ENCODE measurements at regions not wholly inside any gene's neighbourhood (a gene's known extent, or its start where the extent isn't known, plus 50 kb on each side); places are given as distances from the start of the nearest gene placed in this dataset.

- TF ChIP-seq CHD7 (IDR thresholded peaks at IDR 0.05; ENCODE audit: insufficient replicate concordance, low read length) (no peak), TAF7 (optimal IDR thresholded peaks at IDR 0.05; ENCODE audit: borderline replicate concordance, low read depth, low read length) (no peak), GTF2F1 (IDR thresholded peaks at IDR 0.05; ENCODE audit: borderline replicate concordance, low read depth, low read length) (no peak), CTBP2 (IDR thresholded peaks at IDR 0.05; ENCODE audit: borderline replicate concordance, insufficient read depth, insufficient read length, low read length) (no peak)
Observed at GRCh38 chr6:134426623-134427022, 108.7 kb upstream of the SGK1 start (continued).
